DND-41 (cell line): ENCODE measurements at regions not wholly inside any gene's neighbourhood (a gene's known extent, or its start where the extent isn't known, plus 50 kb on each side); places are given as distances from the start of the nearest gene placed in this dataset.

Experiments
- ATAC-seq: fragments of 200-7000 bp; cut with Tn5 transposase; 3 replicates; pipeline ENCODE4 v1.9.1; 2021; ENCODE audit warnings: low read depth; ENCODE audit not compliant: insufficient read depth
- DNase-seq: peaks from one replicate; pipeline ENCODE4 v3.0.0-alpha.2; 2020
- H2AFZ ChIP-seq: 2 replicates; pipeline ENCODE4 v1.6.0; 2012; ENCODE audit warnings: low read depth, low read length
- H3K27ac ChIP-seq: 2 replicates; pipeline ENCODE4 v1.5.1; 2012; ENCODE audit warnings: low read length, inconsistent platforms
- H3K27me3 ChIP-seq: fragments of 200-600 bp; sonication (generic); 2 replicates; pipeline ENCODE4 v1.6.0; 2012; ENCODE audit warnings: low read length, mild to moderate bottlenecking, inconsistent platforms; ENCODE audit not compliant: insufficient read depth, poor library complexity
- H3K36me3 ChIP-seq: 2 replicates; pipeline ENCODE4 v1.5.1; 2012; ENCODE audit warnings: low read length, inconsistent platforms; ENCODE audit not compliant: insufficient read depth
- H3K4me1 ChIP-seq: 2 replicates; pipeline ENCODE4 v1.5.1; 2012; ENCODE audit warnings: mild to moderate bottlenecking, low read length; ENCODE audit not compliant: insufficient read depth
- H3K4me2 ChIP-seq: 2 replicates; pipeline ENCODE4 v1.6.0; 2012; ENCODE audit warnings: mild to moderate bottlenecking, moderate library complexity, low read length, inconsistent platforms; ENCODE audit not compliant: insufficient read depth
- H3K4me3 ChIP-seq, 2 experiments: fragments of 200-600 bp in 1 of 2; shearing (Covaris generic) in 1 of 2; 2 replicates each; pipeline ENCODE4 v1.5.1; 2012 to 2016; ENCODE audit warnings: inconsistent platforms in 2 of 2, low read length in 2 of 2, mild to moderate bottlenecking in 2 of 2, low read depth in 1 of 2, moderate library complexity in 1 of 2
- H3K79me2 ChIP-seq: 2 replicates; pipeline ENCODE4 v1.6.0; 2012; ENCODE audit warnings: low read length, inconsistent platforms; ENCODE audit not compliant: insufficient read depth
- H3K9ac ChIP-seq: 2 replicates; pipeline ENCODE4 v1.6.0; 2012; ENCODE audit warnings: low read depth, mild to moderate bottlenecking, inconsistent platforms, low read length, moderate library complexity
- H3K9me3 ChIP-seq: 2 replicates; pipeline ENCODE4 v1.5.1; 2012; ENCODE audit warnings: low read length, moderate library complexity, mild to moderate bottlenecking, inconsistent platforms; ENCODE audit not compliant: insufficient read depth, severe bottlenecking
- H4K20me1 ChIP-seq: 2 replicates; pipeline ENCODE4 v1.6.0; 2012; ENCODE audit warnings: low read length; ENCODE audit not compliant: insufficient read depth
- EZH2 ChIP-seq: IDR thresholded peaks from 3 replicates; pipeline ENCODE4 v1.6.1; 2012; ENCODE audit warnings: borderline replicate concordance, low read depth, mild to moderate bottlenecking, moderate library complexity, low read length, inconsistent platforms; ENCODE audit not compliant: severe bottlenecking
- TF ChIP-seq, protein P1 (sequence below): IDR thresholded peaks from 2 replicates; pipeline ENCODE4 v1.5.1; 2012; ENCODE audit warnings: borderline replicate concordance, low read length, moderate library complexity, mild to moderate bottlenecking; ENCODE audit not compliant: poor library complexity, severe bottlenecking; ENCODE audit errors: extremely low read depth

- Histone ChIP-seq H3K4me1 (no peaks in the 10 kb centered on the region), H3K4me3 (no peak overlapping the region), H3K9ac (no peak overlapping the region), H3K9me3 (no peaks in the 10 kb centered on the region), H3K27me3 (no peaks in the 10 kb centered on the region), H2AFZ (no peak overlapping the region), H3K36me3 (no peaks in the 10 kb centered on the region), H3K27ac (no peak overlapping the region), H3K4me2 (no peak overlapping the region), H3K79me2 (no peaks in the 10 kb centered on the region), H4K20me1 (no peaks in the 10 kb centered on the region)
- TF ChIP-seq, protein P1, sequence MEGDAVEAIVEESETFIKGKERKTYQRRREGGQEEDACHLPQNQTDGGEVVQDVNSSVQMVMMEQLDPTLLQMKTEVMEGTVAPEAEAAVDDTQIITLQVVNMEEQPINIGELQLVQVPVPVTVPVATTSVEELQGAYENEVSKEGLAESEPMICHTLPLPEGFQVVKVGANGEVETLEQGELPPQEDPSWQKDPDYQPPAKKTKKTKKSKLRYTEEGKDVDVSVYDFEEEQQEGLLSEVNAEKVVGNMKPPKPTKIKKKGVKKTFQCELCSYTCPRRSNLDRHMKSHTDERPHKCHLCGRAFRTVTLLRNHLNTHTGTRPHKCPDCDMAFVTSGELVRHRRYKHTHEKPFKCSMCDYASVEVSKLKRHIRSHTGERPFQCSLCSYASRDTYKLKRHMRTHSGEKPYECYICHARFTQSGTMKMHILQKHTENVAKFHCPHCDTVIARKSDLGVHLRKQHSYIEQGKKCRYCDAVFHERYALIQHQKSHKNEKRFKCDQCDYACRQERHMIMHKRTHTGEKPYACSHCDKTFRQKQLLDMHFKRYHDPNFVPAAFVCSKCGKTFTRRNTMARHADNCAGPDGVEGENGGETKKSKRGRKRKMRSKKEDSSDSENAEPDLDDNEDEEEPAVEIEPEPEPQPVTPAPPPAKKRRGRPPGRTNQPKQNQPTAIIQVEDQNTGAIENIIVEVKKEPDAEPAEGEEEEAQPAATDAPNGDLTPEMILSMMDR, result no peak
- no peak for TF ChIP-seq EZH2
- DNase-seq (no peak), ATAC-seq (no peak)
Observed at GRCh38 chr12:116430911-116431565, 128.1 kb upstream of the MAP1LC3B2 start.

- Histone ChIP-seq H3K79me2 (no peaks in the 10 kb centered on the region), H4K20me1 (no peaks in the 10 kb centered on the region), H3K4me2 (no peak overlapping the region), H3K4me1 (no peaks in the 10 kb centered on the region), H3K36me3 (no peaks in the 10 kb centered on the region), H3K27me3 (no peaks in the 10 kb centered on the region), H3K4me3 (no peak overlapping the region), H3K9ac (no peak overlapping the region), H3K9me3 (no peaks in the 10 kb centered on the region), H2AFZ (no peak overlapping the region), H3K27ac (no peak overlapping the region)
- TF ChIP-seq EZH2, result no peak
- TF ChIP-seq, protein P1, result no peak
- DNase-seq, result no peak
- ATAC-seq, result no peak
Observed at GRCh38 chr12:116431677-116432300, 127.4 kb upstream of the MAP1LC3B2 start.

DNA sequence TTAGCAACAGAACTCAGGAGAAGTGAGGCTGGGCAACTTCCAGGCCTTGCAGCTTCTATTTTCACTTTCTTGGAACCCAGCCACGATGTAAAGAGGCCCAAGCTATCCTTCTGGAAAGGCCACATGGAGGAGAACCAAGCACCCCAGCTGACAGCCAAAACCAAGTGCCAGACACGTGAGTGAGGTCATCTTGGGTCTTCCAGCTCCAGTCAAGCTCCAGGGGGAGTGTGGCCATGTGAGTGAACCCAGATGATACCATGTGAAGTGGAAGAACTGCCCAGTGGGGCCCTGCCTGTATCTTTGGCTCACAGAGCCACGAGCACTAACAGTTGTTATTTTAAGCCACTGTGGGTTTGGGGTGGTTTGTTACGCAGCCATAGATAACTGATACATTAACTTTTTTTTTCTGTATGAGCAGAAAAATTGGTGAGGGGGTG is 126.8 kb upstream of the MAP1LC3B2 start:
- Histone ChIP-seq H4K20me1 (no peaks in the 10 kb centered on the region), H3K9me3 (no peaks in the 10 kb centered on the region), H3K9ac (no peak overlapping the region), H3K27ac (no peak overlapping the region), H3K4me1 (no peaks in the 10 kb centered on the region), H3K4me2 (no peak overlapping the region), H3K4me3 (no peak overlapping the region), H3K27me3 (no peaks in the 10 kb centered on the region), H3K79me2 (no peaks in the 10 kb centered on the region), H2AFZ (no peak overlapping the region), H3K36me3 (no peaks in the 10 kb centered on the region)
- TF ChIP-seq EZH2, result no peak
- TF ChIP-seq, protein P1, result no peak
- ATAC-seq (no peak), DNase-seq (no peak)
